ENCODE measurements at regions not wholly inside any gene's neighbourhood (a gene's known extent, or its start where the extent isn't known, plus 50 kb on each side); places are given as distances from the start of the nearest gene placed in this dataset.

DNA sequence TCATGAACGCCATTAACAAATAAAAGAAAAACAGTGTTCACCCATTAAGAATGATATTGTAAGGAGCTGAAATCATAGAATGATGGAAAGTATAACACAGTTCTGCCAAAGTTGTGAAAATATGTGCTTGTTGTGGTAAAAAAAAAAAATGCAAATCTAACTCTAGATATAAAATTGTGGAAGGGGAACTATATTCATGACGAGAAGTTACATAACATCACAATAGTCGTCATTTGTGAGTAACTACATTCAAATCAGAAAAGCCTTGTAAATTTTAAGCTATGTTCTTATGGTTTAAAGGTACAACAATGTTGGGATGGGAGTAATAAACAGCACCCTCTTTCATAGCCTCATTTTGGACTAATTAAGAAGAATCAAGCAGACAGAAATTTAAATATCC, 57.6 kb upstream of the PRDM8 start:
- H3K4me2 ChIP-seq (ENCODE audit: low read depth, low read length): no peak overlapping the region
- in situ Hi-C loops (cut with MboI; ENCODE audit: low sequenced_read_pairs) (no loop called here), dilution Hi-C loops (cut with HindIII; ENCODE audit: low sequenced_read_pairs, unreplicated experiment) (no loop called here), intact Hi-C loops (cut with micrococcal nuclease) (loop anchor here (5.0 kb wide), 1 partner anchor 33 kb away; no protein-coding TSS in a partner anchor)
- H3K36me3 ChIP-seq (ENCODE audit: control insufficient read depth, insufficient read depth, low read length): no peaks in the 10 kb centered on the region
- ChIA-PET POLR2A (ENCODE audit: unreplicated experiment) (interaction anchor here (0.6 kb wide), 1 partner anchor 102 kb away, joined by 5 read pairs; no protein-coding TSS in a partner anchor), CTCF (no interaction called here)
- H2AFZ ChIP-seq (replicated peaks; ENCODE audit: low read length, poor library complexity): no peak overlapping the region
- peaks cover 3% of the 10 kb centered on the region; the same call in 1 of the 2 replicates for H3K9me1 ChIP-seq (ENCODE audit: insufficient read depth, low read length)
- no peak overlapping the region for H3K56ac ChIP-seq (ENCODE audit: extremely low read depth, insufficient read depth, low read length)
- no peaks in the 10 kb centered on the region for H3K79me1 ChIP-seq (ENCODE audit: low read depth in 1 of 2, low read length in 2 of 2)
- H4K5ac ChIP-seq (ENCODE audit: low read depth, low read length): no peak overlapping the region
- no peak overlapping the region for H3K27ac ChIP-seq (ENCODE audit: insufficient read depth, low read length)
- no peaks in the 10 kb centered on the region for H4K20me1 ChIP-seq (ENCODE audit: insufficient read depth, low read length)
- no TSS peak for BruUV-seq (replicated peaks)
- H2AK9ac ChIP-seq (replicated peaks; ENCODE audit: low read depth, low read length, poor library complexity): no peak overlapping the region
- no peak overlapping the region for H3K18ac ChIP-seq (ENCODE audit: low read depth, low read length)
- no peak overlapping the region for H2AK5ac ChIP-seq (ENCODE audit: low read depth, low read length)
- WGBS, 2 experiments (ENCODE audit: extremely low coverage in 2 of 2, insufficient read length in 1 of 2): no CpG with 5 or more reads among the region's 3 CpGs
- no peak overlapping the region for H3K14ac ChIP-seq (replicated peaks; ENCODE audit: low read depth, low read length)
- H2BK120ac ChIP-seq (ENCODE audit: low read depth, low read length): no peak overlapping the region
- H4K8ac ChIP-seq (ENCODE audit: low read depth in 2 of 2, low read length in 2 of 2): no peak overlapping the region
- TF ChIP-seq BHLHE40 (IDR thresholded peaks at IDR 0.05; ENCODE audit: low read depth, low read length) (no peak), NFE2L2 (IDR thresholded peaks at IDR 0.05; ENCODE audit: low read depth, low read length) (no peak), SMC3 (IDR thresholded peaks at IDR 0.05; ENCODE audit: low read depth, low read length) (no peak), CEBPB (IDR thresholded peaks at IDR 0.05; ENCODE audit: low read depth, low read length) (no peak), MAZ (IDR thresholded peaks at IDR 0.05; ENCODE audit: borderline replicate concordance, low read depth, low read length) (no peak), MAFK (IDR thresholded peaks at IDR 0.05; ENCODE audit: low read depth, low read length) (no peak), MXI1 (IDR thresholded peaks at IDR 0.05; ENCODE audit: borderline replicate concordance, low read depth, low read length) (no peak), RCOR1 (IDR thresholded peaks at IDR 0.05; ENCODE audit: insufficient replicate concordance, low read length) (no peak), POLR2A (IDR thresholded peaks at IDR 0.05; ENCODE audit: low read depth, low read length) (no peak)
- TF ChIP-seq, protein P1, sequence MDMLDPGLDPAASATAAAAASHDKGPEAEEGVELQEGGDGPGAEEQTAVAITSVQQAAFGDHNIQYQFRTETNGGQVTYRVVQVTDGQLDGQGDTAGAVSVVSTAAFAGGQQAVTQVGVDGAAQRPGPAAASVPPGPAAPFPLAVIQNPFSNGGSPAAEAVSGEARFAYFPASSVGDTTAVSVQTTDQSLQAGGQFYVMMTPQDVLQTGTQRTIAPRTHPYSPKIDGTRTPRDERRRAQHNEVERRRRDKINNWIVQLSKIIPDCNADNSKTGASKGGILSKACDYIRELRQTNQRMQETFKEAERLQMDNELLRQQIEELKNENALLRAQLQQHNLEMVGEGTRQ (IDR thresholded peaks at IDR 0.05; ENCODE audit: low read depth, low read length): no peak
- TF ChIP-seq, protein P2, sequence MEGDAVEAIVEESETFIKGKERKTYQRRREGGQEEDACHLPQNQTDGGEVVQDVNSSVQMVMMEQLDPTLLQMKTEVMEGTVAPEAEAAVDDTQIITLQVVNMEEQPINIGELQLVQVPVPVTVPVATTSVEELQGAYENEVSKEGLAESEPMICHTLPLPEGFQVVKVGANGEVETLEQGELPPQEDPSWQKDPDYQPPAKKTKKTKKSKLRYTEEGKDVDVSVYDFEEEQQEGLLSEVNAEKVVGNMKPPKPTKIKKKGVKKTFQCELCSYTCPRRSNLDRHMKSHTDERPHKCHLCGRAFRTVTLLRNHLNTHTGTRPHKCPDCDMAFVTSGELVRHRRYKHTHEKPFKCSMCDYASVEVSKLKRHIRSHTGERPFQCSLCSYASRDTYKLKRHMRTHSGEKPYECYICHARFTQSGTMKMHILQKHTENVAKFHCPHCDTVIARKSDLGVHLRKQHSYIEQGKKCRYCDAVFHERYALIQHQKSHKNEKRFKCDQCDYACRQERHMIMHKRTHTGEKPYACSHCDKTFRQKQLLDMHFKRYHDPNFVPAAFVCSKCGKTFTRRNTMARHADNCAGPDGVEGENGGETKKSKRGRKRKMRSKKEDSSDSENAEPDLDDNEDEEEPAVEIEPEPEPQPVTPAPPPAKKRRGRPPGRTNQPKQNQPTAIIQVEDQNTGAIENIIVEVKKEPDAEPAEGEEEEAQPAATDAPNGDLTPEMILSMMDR (conservative IDR thresholded peaks at IDR 0.05; ENCODE audit: low read depth, low read length): no peak
- TF ChIP-seq, protein P3, sequence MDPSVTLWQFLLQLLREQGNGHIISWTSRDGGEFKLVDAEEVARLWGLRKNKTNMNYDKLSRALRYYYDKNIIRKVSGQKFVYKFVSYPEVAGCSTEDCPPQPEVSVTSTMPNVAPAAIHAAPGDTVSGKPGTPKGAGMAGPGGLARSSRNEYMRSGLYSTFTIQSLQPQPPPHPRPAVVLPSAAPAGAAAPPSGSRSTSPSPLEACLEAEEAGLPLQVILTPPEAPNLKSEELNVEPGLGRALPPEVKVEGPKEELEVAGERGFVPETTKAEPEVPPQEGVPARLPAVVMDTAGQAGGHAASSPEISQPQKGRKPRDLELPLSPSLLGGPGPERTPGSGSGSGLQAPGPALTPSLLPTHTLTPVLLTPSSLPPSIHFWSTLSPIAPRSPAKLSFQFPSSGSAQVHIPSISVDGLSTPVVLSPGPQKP (IDR thresholded peaks at IDR 0.05; ENCODE audit: borderline replicate concordance, low read depth, low read length): no peak
- no peaks in the 10 kb centered on the region for H3K27me3 ChIP-seq (ENCODE audit: control insufficient read depth, insufficient read depth, low read length)
- H3K23ac ChIP-seq (ENCODE audit: low read depth, low read length): no peak overlapping the region
- H3K9me3 ChIP-seq (ENCODE audit: control insufficient read depth, insufficient read depth, low read length): no peaks in the 10 kb centered on the region
- no peak overlapping the region for H2BK5ac ChIP-seq (ENCODE audit: low read depth, low read length, poor library complexity, severe bottlenecking)
- H3K9ac ChIP-seq (ENCODE audit: low read depth, low read length): no peak overlapping the region
- H3K4me1 ChIP-seq (ENCODE audit: control insufficient read depth, insufficient read depth, low read length): peaks cover 5% of the 10 kb centered on the region
- DNase-seq (no peak), ATAC-seq (ENCODE audit: low read depth) (no peak)
- H4K91ac ChIP-seq (ENCODE audit: insufficient read depth, low read depth, low read length): no peak overlapping the region
- no peak overlapping the region for H2BK15ac ChIP-seq (ENCODE audit: low read depth, low read length)
- no peak overlapping the region for H3K4me3 ChIP-seq (ENCODE audit: insufficient read depth, low read depth, low read length)
- no peak overlapping the region for H3K4ac ChIP-seq (ENCODE audit: low read depth, low read length)
- no peak overlapping the region for H2BK20ac ChIP-seq (ENCODE audit: low read depth, low read length)

Data from IMR-90 (cell line).